ENCODE measurements at regions not wholly inside any gene's neighbourhood (a gene's known extent, or its start where the extent isn't known, plus 50 kb on each side); places are given as distances from the start of the nearest gene placed in this dataset.
"Not testable (repeated sequence)": the region's sequence is repeated elsewhere in the genome, so short reads cannot be mapped to it uniquely, and the experiment has no call there.

- H3K79me2 ChIP-seq (ENCODE audit: low read depth) = no peaks in the 10 kb centered on the region
- H3K4me3 ChIP-seq = no peak overlapping the region
- H3K36me3 Mint-ChIP-seq = peaks cover under 1% of the 10 kb centered on the region
- no peaks in the 10 kb centered on the region for H3K9me3 ChIP-seq (ENCODE audit: low read depth)
- H3K4me3 Mint-ChIP-seq = no peak overlapping the region
- no peaks in the 10 kb centered on the region for H3K27me3 Mint-ChIP-seq (ENCODE audit: insufficient read depth, low read depth)
- no peak overlapping the region for H3K27ac Mint-ChIP-seq
- no peak for DNase-seq (ENCODE audit: low spot score)
- no peak for TF ChIP-seq EZH2phosphoT487 (IDR thresholded peaks at IDR 0.05)
- no peak overlapping the region for H3K27ac ChIP-seq
- H3K9me3 Mint-ChIP-seq = peaks cover 8% of the 10 kb centered on the region
- peaks cover 7% of the 10 kb centered on the region for H3F3A ChIP-seq (ENCODE audit: low read depth)
- H3K27me3 ChIP-seq = no peaks in the 10 kb centered on the region
- no peak overlapping the region for H3K4me2 ChIP-seq
- no peaks in the 10 kb centered on the region for H3K36me3 ChIP-seq
- H2AFZ ChIP-seq (replicated peaks) = no peak overlapping the region
- no peak overlapping the region for H3K9ac ChIP-seq
- H3K4me1 ChIP-seq = peaks cover 13% of the 10 kb centered on the region
- no peaks in the 10 kb centered on the region for H4K20me1 ChIP-seq (ENCODE audit: low read depth)
- H3K4me1 Mint-ChIP-seq = peaks cover 5% of the 10 kb centered on the region
These were observed 152.3 kb downstream of the ALDH8A1 start for GRCh38 chr6:134797400-134798113.

GRCh38 chr6:134795691-134796090 lies 154.2 kb downstream of the ALDH8A1 start:
- Mint-ChIP-seq H3K9me3 (peaks cover 23% of the 10 kb centered on the region), H3K27ac (peak overlapping the region; percentile 46)
- peak overlapping the region; percentile 63 for H2AFZ ChIP-seq (replicated peaks)

DNA sequence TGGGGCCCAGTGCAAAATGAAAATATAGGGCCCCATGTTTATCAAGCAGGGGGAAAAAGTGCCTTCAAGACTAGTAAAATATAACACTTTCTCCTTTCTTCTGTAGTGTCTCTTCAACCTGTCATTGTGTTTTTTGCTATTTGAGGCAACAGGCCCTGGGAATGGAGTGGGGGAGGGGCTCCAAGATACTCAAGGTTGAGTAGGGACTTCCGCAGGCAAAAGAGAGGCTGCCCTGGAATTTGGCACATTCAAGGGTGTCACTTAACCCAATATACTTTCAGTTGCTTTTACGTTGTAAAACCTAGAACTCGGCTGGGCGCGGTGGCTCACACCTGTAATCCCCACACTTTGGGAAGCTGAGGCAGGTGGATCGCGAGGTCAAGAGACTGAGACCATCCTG lies 154.9 kb downstream of the ALDH8A1 start:
- Histone ChIP-seq H3K4me3 (no peak overlapping the region), H3F3A (ENCODE audit: low read depth) (peaks cover 7% of the 10 kb centered on the region), H3K4me1 (peaks cover 13% of the 10 kb centered on the region), H3K9me3 (ENCODE audit: low read depth) (no peaks in the 10 kb centered on the region), H3K79me2 (ENCODE audit: low read depth) (no peaks in the 10 kb centered on the region), H3K4me2 (no peak overlapping the region), H3K27ac (no peak overlapping the region), H2AFZ (replicated peaks) (no peak overlapping the region), H3K27me3 (no peaks in the 10 kb centered on the region), H3K36me3 (no peaks in the 10 kb centered on the region), H4K20me1 (ENCODE audit: low read depth) (no peaks in the 10 kb centered on the region), H3K9ac (no peak overlapping the region)
- Mint-ChIP-seq H3K9me3 (peaks cover 27% of the 10 kb centered on the region), H3K4me1 (peaks cover 5% of the 10 kb centered on the region), H3K27me3 (ENCODE audit: insufficient read depth, low read depth) (no peaks in the 10 kb centered on the region), H3K36me3 (peaks cover 3% of the 10 kb centered on the region), H3K27ac (no peak overlapping the region), H3K4me3 (no peak overlapping the region)
- no peak for DNase-seq (ENCODE audit: low spot score)
- TF ChIP-seq EZH2 (IDR thresholded peaks at IDR 0.05) (no peak), EZH2phosphoT487 (IDR thresholded peaks at IDR 0.05) (no peak), CTCF (IDR thresholded peaks at IDR 0.05) (no peak)

More at GRCh38 chr6:134795691-134796090, 154.2 kb downstream of the ALDH8A1 start:
- Histone ChIP-seq H3K4me3 (no peak overlapping the region), H3K4me2 (peak overlapping the region; percentile 42), H3K79me2 (ENCODE audit: low read depth) (no peaks in the 10 kb centered on the region), H3K9ac (no peak overlapping the region), H4K20me1 (ENCODE audit: low read depth) (no peaks in the 10 kb centered on the region), H3K27ac (peak overlapping the region; percentile 79), H3K36me3 (no peaks in the 10 kb centered on the region), H3K9me3 (ENCODE audit: low read depth) (no peaks in the 10 kb centered on the region), H3F3A (ENCODE audit: low read depth) (peaks cover 7% of the 10 kb centered on the region), H3K27me3 (no peaks in the 10 kb centered on the region), H3K4me1 (peaks cover 13% of the 10 kb centered on the region)
- Mint-ChIP-seq H3K4me1 (peaks cover 5% of the 10 kb centered on the region), H3K36me3 (peaks cover 3% of the 10 kb centered on the region), H3K27me3 (ENCODE audit: insufficient read depth, low read depth) (no peaks in the 10 kb centered on the region), H3K4me3 (no peak overlapping the region)
- DNase-seq (ENCODE audit: low spot score) = peak; percentile 35
- TF ChIP-seq EZH2 (IDR thresholded peaks at IDR 0.05) = no peak
- TF ChIP-seq CTCF (IDR thresholded peaks at IDR 0.05) = no peak
- TF ChIP-seq EZH2phosphoT487 (IDR thresholded peaks at IDR 0.05) = no peak

DNA sequence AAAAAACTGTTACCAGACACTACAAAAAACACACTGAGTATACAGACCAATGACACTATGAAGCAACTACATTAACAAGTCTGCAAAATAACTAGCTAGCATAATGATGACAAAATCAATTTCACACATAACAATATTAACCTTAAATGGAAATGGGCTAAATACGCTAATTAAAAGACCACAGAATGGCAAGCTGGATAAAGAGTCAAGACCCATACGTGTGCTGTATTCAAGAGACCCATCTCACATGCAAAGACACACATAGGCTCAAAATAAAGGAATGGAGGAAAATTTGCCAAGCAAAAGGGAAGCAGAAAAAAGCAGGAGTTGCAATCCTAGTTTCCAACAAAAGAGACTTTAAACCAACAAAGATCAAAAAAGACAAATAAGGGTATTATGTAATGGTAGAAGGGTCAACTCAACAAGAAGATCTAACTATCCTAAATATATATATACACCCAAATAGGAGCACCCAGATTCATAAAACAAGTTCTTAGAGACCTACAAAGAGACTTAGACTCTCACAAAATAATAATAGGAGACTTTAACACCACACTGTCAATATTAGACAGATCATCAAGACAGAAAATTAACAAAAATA lies 158.6 kb downstream of the ALDH8A1 start:
- not testable (repeated sequence) for DNase-seq (ENCODE audit: low spot score); H2AFZ ChIP-seq (replicated peaks); H3K36me3 Mint-ChIP-seq; H3K36me3 ChIP-seq; H3K27ac ChIP-seq; H3K79me2 ChIP-seq (ENCODE audit: low read depth); H3K4me3 Mint-ChIP-seq; H3K4me2 ChIP-seq; H3K9ac ChIP-seq; H3F3A ChIP-seq (ENCODE audit: low read depth); H3K27me3 Mint-ChIP-seq (ENCODE audit: insufficient read depth, low read depth); H3K27me3 ChIP-seq; H3K4me3 ChIP-seq; H3K9me3 ChIP-seq (ENCODE audit: low read depth); H4K20me1 ChIP-seq (ENCODE audit: low read depth); H3K4me1 Mint-ChIP-seq; H3K27ac Mint-ChIP-seq
- peaks cover 27% of the 10 kb centered on the region for H3K9me3 Mint-ChIP-seq
- H3K4me1 ChIP-seq = peaks cover 13% of the 10 kb centered on the region

All from neural progenitor cell (in vitro differentiated cells).